ENCODE measurements at regions not wholly inside any gene's neighbourhood (a gene's known extent, or its start where the extent isn't known, plus 50 kb on each side); places are given as distances from the start of the nearest gene placed in this dataset.

DNA sequence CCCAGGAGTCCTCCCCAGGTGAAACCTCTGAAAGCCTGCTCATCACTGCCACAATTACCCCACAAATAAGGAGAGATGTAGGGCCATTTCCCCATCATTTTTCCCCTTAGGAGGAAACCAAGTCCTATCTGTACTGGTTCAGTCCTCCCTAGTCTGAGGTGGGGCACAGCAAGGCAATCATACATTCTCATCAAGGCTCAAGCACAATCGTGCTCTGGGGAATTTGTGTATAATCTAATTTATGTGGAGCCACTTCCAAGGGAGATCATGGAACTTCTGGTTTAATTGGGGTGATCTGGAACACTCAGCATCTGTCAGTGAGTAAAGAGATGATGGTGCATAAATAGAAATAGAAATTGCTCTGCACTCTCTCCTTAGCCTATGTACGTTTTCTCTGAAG lies 546.9 kb downstream of the IGSF11 start:
- H3K4me1 ChIP-seq (ENCODE audit: insufficient read depth) = no peaks in the 10 kb centered on the region
- in situ Hi-C loops (cut with MboI) = no loop called here
- no peak overlapping the region for H3K4me3 ChIP-seq
- H3K4me2 ChIP-seq (ENCODE audit: unreplicated experiment) = no peak overlapping the region
- no peaks in the 10 kb centered on the region for H3K9me2 ChIP-seq (ENCODE audit: insufficient read depth)
- H3K27ac ChIP-seq = no peak overlapping the region
- no peak overlapping the region for H2AFZ ChIP-seq
- no peaks in the 10 kb centered on the region for H3K36me3 ChIP-seq (ENCODE audit: low read depth)
- H3F3A ChIP-seq (ENCODE audit: insufficient read depth) = no peaks in the 10 kb centered on the region
- H4K20me1 ChIP-seq (ENCODE audit: insufficient read depth) = no peaks in the 10 kb centered on the region
- H3K9ac ChIP-seq = no peak overlapping the region
- no peaks in the 10 kb centered on the region for H3K27me3 ChIP-seq (replicated peaks; ENCODE audit: insufficient read depth)
- WGBS, 2 experiments (ENCODE audit: low coverage in 1 of 2, low lambda C conversion rate in 2 of 2, missing lambda C conversion rate in 2 of 2) = 3 to 6% methylated on average over 2 of the region's 2 CpGs
- no peaks in the 10 kb centered on the region for H3K9me3 ChIP-seq (ENCODE audit: low read depth)
- DNase-seq = no peak
- TF ChIP-seq EZH2phosphoT487 (IDR thresholded peaks at IDR 0.05; ENCODE audit: insufficient read depth, low read depth) = no peak
- TF ChIP-seq EZH2 (IDR thresholded peaks at IDR 0.05; ENCODE audit: insufficient read depth, poor library complexity, severe bottlenecking) = no peak
- H3K79me2 ChIP-seq (ENCODE audit: insufficient read depth) = no peaks in the 10 kb centered on the region

- no peaks in the 10 kb centered on the region for H3K36me3 ChIP-seq (ENCODE audit: low read depth)
- no peak for TF ChIP-seq EZH2 (IDR thresholded peaks at IDR 0.05; ENCODE audit: insufficient read depth, poor library complexity, severe bottlenecking)
- TF ChIP-seq EZH2phosphoT487 (IDR thresholded peaks at IDR 0.05; ENCODE audit: insufficient read depth, low read depth) = no peak
- H3K9ac ChIP-seq = no peak overlapping the region
- H3K27me3 ChIP-seq (replicated peaks; ENCODE audit: insufficient read depth) = no peaks in the 10 kb centered on the region
- H4K20me1 ChIP-seq (ENCODE audit: insufficient read depth) = no peaks in the 10 kb centered on the region
- H3K9me3 ChIP-seq (ENCODE audit: low read depth) = no peaks in the 10 kb centered on the region
- no peaks in the 10 kb centered on the region for H3K9me2 ChIP-seq (ENCODE audit: insufficient read depth)
- H3F3A ChIP-seq (ENCODE audit: insufficient read depth) = no peaks in the 10 kb centered on the region
- no peaks in the 10 kb centered on the region for H3K4me1 ChIP-seq (ENCODE audit: insufficient read depth)
- no peaks in the 10 kb centered on the region for H3K79me2 ChIP-seq (ENCODE audit: insufficient read depth)
- no peak overlapping the region for H3K27ac ChIP-seq
- WGBS, 2 experiments (ENCODE audit: low coverage in 1 of 2, low lambda C conversion rate in 2 of 2, missing lambda C conversion rate in 2 of 2) = 16 to 33% methylated on average over 3 of the region's 3 CpGs
- no peak overlapping the region for H3K4me3 ChIP-seq
- in situ Hi-C loops (cut with MboI) = no loop called here
- DNase-seq = no peak
- no peak overlapping the region for H2AFZ ChIP-seq
- H3K4me2 ChIP-seq (ENCODE audit: unreplicated experiment) = no peak overlapping the region
Observed at GRCh38 chr3:118488732-118489131, 545.9 kb downstream of the IGSF11 start.

DNA sequence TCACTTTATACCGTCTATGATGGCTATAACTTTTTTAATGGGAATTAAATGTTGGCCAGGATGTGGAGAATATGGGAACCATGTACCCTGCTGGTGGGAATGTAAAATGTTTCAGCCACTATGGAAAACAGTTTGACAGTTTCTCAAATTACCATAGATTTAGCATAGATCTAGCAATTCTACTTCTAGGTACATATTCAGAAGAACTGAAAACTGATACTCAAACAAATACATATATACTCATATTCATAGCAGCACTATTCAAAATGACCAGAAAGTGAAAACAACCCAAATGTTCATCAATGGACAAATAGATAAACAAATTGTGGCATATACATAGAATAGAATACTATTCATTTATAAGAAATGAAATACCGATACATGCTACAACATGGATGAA lies 539.4 kb downstream of the IGSF11 start:
- in situ Hi-C loops (cut with MboI) = no loop called here
- no peak overlapping the region for H3K27ac ChIP-seq
- H3K9ac ChIP-seq = no peak overlapping the region
- no peaks in the 10 kb centered on the region for H3K79me2 ChIP-seq (ENCODE audit: insufficient read depth)
- no peak overlapping the region for H3K4me2 ChIP-seq (ENCODE audit: unreplicated experiment)
- H3F3A ChIP-seq (ENCODE audit: insufficient read depth) = no peaks in the 10 kb centered on the region
- H3K36me3 ChIP-seq (ENCODE audit: low read depth) = no peaks in the 10 kb centered on the region
- 39 to 46% methylated on average over 2 of the region's 2 CpGs for WGBS, 2 experiments (ENCODE audit: low coverage in 1 of 2, low lambda C conversion rate in 2 of 2, missing lambda C conversion rate in 2 of 2)
- no peaks in the 10 kb centered on the region for H4K20me1 ChIP-seq (ENCODE audit: insufficient read depth)
- no peaks in the 10 kb centered on the region for H3K4me1 ChIP-seq (ENCODE audit: insufficient read depth)
- H3K27me3 ChIP-seq (replicated peaks; ENCODE audit: insufficient read depth) = no peaks in the 10 kb centered on the region
- TF ChIP-seq EZH2 (IDR thresholded peaks at IDR 0.05; ENCODE audit: insufficient read depth, poor library complexity, severe bottlenecking) (no peak), EZH2phosphoT487 (IDR thresholded peaks at IDR 0.05; ENCODE audit: insufficient read depth, low read depth) (no peak)
- DNase-seq = no peak
- no peak overlapping the region for H3K4me3 ChIP-seq
- H3K9me3 ChIP-seq (ENCODE audit: low read depth) = no peaks in the 10 kb centered on the region
- H2AFZ ChIP-seq = no peak overlapping the region
- H3K9me2 ChIP-seq (ENCODE audit: insufficient read depth) = no peaks in the 10 kb centered on the region

- H3K79me2 ChIP-seq (ENCODE audit: insufficient read depth) = no peaks in the 10 kb centered on the region
- in situ Hi-C loops (cut with MboI) = no loop called here
- H3K27me3 ChIP-seq (replicated peaks; ENCODE audit: insufficient read depth) = no peaks in the 10 kb centered on the region
- H3K9me3 ChIP-seq (ENCODE audit: low read depth) = no peaks in the 10 kb centered on the region
- no peak overlapping the region for H3K4me2 ChIP-seq (ENCODE audit: unreplicated experiment)
- H3F3A ChIP-seq (ENCODE audit: insufficient read depth) = no peaks in the 10 kb centered on the region
- H3K36me3 ChIP-seq (ENCODE audit: low read depth) = no peaks in the 10 kb centered on the region
- H3K9ac ChIP-seq = no peak overlapping the region
- DNase-seq = no peak
- H2AFZ ChIP-seq = no peak overlapping the region
- no peak for TF ChIP-seq EZH2 (IDR thresholded peaks at IDR 0.05; ENCODE audit: insufficient read depth, poor library complexity, severe bottlenecking)
- TF ChIP-seq EZH2phosphoT487 (IDR thresholded peaks at IDR 0.05; ENCODE audit: insufficient read depth, low read depth) = no peak
- no peaks in the 10 kb centered on the region for H3K4me1 ChIP-seq (ENCODE audit: insufficient read depth)
- WGBS, 2 experiments (ENCODE audit: low coverage in 1 of 2, low lambda C conversion rate in 2 of 2, missing lambda C conversion rate in 2 of 2) = 18 to 23% methylated on average over 3 of the region's 3 CpGs
- no peak overlapping the region for H3K27ac ChIP-seq
- no peaks in the 10 kb centered on the region for H3K9me2 ChIP-seq (ENCODE audit: insufficient read depth)
- H4K20me1 ChIP-seq (ENCODE audit: insufficient read depth) = no peaks in the 10 kb centered on the region
- no peak overlapping the region for H3K4me3 ChIP-seq
Observed at GRCh38 chr3:118497274-118497673, 537.4 kb downstream of the IGSF11 start.

DNA sequence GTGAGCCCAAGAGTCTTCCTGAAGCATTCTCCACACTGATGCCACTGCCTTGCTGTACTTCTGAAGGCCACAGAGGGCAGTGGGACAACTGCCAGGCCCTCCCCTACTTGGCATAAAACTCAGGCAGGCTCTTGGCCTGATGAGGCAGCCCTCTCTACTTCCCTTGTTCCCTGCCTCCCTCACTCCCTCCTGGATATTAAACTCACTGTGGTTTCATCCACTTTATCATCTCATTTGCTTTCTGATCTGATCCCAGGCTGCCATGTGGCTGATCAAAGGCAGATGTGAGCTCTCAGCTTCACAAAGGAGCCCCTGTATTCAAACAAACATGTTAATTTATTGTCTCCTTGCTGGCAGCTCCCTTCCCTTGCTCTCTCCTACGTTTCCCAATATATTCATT lies 533.5 kb downstream of the IGSF11 start:
- Histone ChIP-seq H3K36me3 (ENCODE audit: low read depth) (no peaks in the 10 kb centered on the region), H3K4me1 (ENCODE audit: insufficient read depth) (no peaks in the 10 kb centered on the region), H3K9me2 (ENCODE audit: insufficient read depth) (no peaks in the 10 kb centered on the region), H3F3A (ENCODE audit: insufficient read depth) (no peaks in the 10 kb centered on the region), H3K27ac (no peak overlapping the region), H3K9me3 (ENCODE audit: low read depth) (no peaks in the 10 kb centered on the region), H3K4me2 (ENCODE audit: unreplicated experiment) (no peak overlapping the region), H3K27me3 (replicated peaks; ENCODE audit: insufficient read depth) (no peaks in the 10 kb centered on the region), H2AFZ (no peak overlapping the region), H3K79me2 (ENCODE audit: insufficient read depth) (no peaks in the 10 kb centered on the region), H3K9ac (no peak overlapping the region), H3K4me3 (no peak overlapping the region), H4K20me1 (ENCODE audit: insufficient read depth) (no peaks in the 10 kb centered on the region)
- TF ChIP-seq EZH2 (IDR thresholded peaks at IDR 0.05; ENCODE audit: insufficient read depth, poor library complexity, severe bottlenecking) (no peak), EZH2phosphoT487 (IDR thresholded peaks at IDR 0.05; ENCODE audit: insufficient read depth, low read depth) (no peak)
- in situ Hi-C loops (cut with MboI) = no loop called here
- WGBS, 2 experiments (ENCODE audit: low coverage in 1 of 2, low lambda C conversion rate in 2 of 2, missing lambda C conversion rate in 2 of 2) = 0% methylated on average over 1 of the region's 1 CpG
- DNase-seq = no peak

Measured in GM23248 (cell line).